ENCODE measurements at regions not wholly inside any gene's neighbourhood (a gene's known extent, or its start where the extent isn't known, plus 50 kb on each side); places are given as distances from the start of the nearest gene placed in this dataset.
"Not testable (repeated sequence)": the region's sequence is repeated elsewhere in the genome, so short reads cannot be mapped to it uniquely, and the experiment has no call there.

DNA sequence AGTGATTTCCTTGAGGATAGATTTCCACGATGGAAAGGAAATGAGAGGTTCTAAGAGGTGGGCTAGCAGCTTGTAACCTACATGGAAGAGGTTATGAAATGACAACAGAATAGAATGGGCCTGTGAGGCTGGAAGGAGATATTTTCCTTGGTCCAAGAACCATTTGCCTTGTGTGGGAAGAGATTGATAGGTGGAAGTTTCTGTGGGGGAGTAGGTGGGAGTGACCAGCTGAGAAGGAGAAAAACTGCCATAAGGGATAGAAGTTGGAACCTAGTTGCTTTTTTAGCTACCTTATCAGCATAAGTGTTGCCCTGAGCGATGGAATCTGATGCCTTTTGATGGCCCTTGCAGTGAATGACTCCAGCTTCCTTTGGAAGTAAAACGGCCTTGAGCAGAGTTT is 60.4 kb upstream of the NAA35 start:
- DNase-seq (ENCODE audit: low spot score); H3K4me3 ChIP-seq (ENCODE audit: low read depth, low read length, poor library complexity, severe bottlenecking); BruUV-seq (replicated peaks); H3K27me3 ChIP-seq (replicated peaks; ENCODE audit: insufficient read depth, low read depth, low read length, poor library complexity); POLR2A ChIA-PET (ENCODE audit: low non-redundant PET); CTCF ChIA-PET; intact Hi-C loops (cut with micrococcal nuclease; ENCODE audit: unreplicated experiment); H3K27ac ChIP-seq (ENCODE audit: low read depth, low read length, poor library complexity, severe bottlenecking); H3K36me3 ChIP-seq (ENCODE audit: insufficient read depth, low read length, poor library complexity, severe bottlenecking); H3K9me3 ChIP-seq (ENCODE audit: low read depth, low read length, poor library complexity, severe bottlenecking): not testable (repeated sequence)
- peaks cover 13% of the 10 kb centered on the region for H3K4me1 ChIP-seq (ENCODE audit: insufficient read depth, low read length, poor library complexity, severe bottlenecking)

DNA sequence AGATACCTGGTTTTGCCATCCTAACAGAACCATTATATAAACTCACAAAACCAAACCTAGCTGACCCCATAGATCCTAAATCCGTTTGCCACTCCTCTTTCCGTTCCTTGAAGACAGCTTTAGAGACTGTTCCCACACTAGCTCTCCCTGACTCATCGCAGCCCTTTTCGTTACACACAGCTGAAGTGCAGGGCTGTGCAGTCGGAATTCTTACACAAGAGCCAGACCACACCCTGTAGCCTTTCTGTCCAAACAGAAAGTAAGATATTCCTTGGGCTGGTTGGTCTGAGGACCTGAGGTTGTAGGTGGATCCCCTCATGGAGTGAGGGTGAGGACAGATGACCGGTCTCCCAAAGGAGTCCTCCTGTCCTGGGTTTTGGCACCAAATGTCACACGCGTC is 56.7 kb upstream of the NAA35 start:
- ChIA-PET CTCF (no interaction called here), POLR2A (ENCODE audit: low non-redundant PET) (no interaction called here)
- no peaks in the 10 kb centered on the region for H3K4me1 ChIP-seq (ENCODE audit: insufficient read depth, low read length, poor library complexity, severe bottlenecking)
- intact Hi-C loops (cut with micrococcal nuclease; ENCODE audit: unreplicated experiment): no loop called here
- TF ChIP-seq EZH2 (IDR thresholded peaks at IDR 0.05; ENCODE audit: borderline replicate concordance, low read depth, low read length, poor library complexity, severe bottlenecking): no peak
- TF ChIP-seq, protein P1, sequence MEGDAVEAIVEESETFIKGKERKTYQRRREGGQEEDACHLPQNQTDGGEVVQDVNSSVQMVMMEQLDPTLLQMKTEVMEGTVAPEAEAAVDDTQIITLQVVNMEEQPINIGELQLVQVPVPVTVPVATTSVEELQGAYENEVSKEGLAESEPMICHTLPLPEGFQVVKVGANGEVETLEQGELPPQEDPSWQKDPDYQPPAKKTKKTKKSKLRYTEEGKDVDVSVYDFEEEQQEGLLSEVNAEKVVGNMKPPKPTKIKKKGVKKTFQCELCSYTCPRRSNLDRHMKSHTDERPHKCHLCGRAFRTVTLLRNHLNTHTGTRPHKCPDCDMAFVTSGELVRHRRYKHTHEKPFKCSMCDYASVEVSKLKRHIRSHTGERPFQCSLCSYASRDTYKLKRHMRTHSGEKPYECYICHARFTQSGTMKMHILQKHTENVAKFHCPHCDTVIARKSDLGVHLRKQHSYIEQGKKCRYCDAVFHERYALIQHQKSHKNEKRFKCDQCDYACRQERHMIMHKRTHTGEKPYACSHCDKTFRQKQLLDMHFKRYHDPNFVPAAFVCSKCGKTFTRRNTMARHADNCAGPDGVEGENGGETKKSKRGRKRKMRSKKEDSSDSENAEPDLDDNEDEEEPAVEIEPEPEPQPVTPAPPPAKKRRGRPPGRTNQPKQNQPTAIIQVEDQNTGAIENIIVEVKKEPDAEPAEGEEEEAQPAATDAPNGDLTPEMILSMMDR (conservative IDR thresholded peaks at IDR 0.05; ENCODE audit: low read depth, low read length): no peak
- no TSS peak for BruUV-seq (replicated peaks)
- H3K27ac ChIP-seq (ENCODE audit: low read depth, low read length, poor library complexity, severe bottlenecking): no peak overlapping the region
- no peak overlapping the region for H3K4me3 ChIP-seq (ENCODE audit: low read depth, low read length, poor library complexity, severe bottlenecking)
- H3K36me3 ChIP-seq (ENCODE audit: insufficient read depth, low read length, poor library complexity, severe bottlenecking): no peaks in the 10 kb centered on the region
- DNase-seq (ENCODE audit: low spot score): no peak
- no peaks in the 10 kb centered on the region for H3K9me3 ChIP-seq (ENCODE audit: low read depth, low read length, poor library complexity, severe bottlenecking)
- H3K27me3 ChIP-seq (replicated peaks; ENCODE audit: insufficient read depth, low read depth, low read length, poor library complexity): no peaks in the 10 kb centered on the region

DNA sequence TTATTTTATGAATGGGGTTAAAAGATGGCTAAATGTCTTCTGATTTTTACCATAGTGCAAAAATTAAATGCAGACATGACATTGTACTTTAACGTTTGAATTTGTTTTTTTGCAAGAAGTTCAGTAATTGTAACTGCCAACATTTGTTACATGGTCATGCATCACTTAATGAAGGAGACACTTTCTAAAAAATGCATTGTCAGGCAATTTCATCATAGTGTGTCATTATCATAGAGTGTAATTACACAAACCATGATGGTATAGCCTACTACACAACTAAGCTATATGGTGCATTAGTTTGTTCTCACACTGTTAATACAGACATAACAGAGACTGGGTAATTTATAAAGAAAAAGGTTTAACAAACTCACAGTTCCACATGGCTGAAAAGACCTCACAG is 50.0 kb upstream of the NAA35 start:
- Histone ChIP-seq H3K27ac (ENCODE audit: low read depth, low read length, poor library complexity, severe bottlenecking) (no peak overlapping the region), H3K4me3 (ENCODE audit: low read depth, low read length, poor library complexity, severe bottlenecking) (no peak overlapping the region), H3K36me3 (ENCODE audit: insufficient read depth, low read length, poor library complexity, severe bottlenecking) (no peaks in the 10 kb centered on the region), H3K4me1 (ENCODE audit: insufficient read depth, low read length, poor library complexity, severe bottlenecking) (no peaks in the 10 kb centered on the region), H3K9me3 (ENCODE audit: low read depth, low read length, poor library complexity, severe bottlenecking) (no peaks in the 10 kb centered on the region), H3K27me3 (replicated peaks; ENCODE audit: insufficient read depth, low read depth, low read length, poor library complexity) (no peaks in the 10 kb centered on the region)
- no TSS peak for BruUV-seq (replicated peaks)
- TF ChIP-seq, protein P1 (conservative IDR thresholded peaks at IDR 0.05; ENCODE audit: low read depth, low read length): no peak
- no peak for TF ChIP-seq EZH2 (IDR thresholded peaks at IDR 0.05; ENCODE audit: borderline replicate concordance, low read depth, low read length, poor library complexity, severe bottlenecking)
- intact Hi-C loops (cut with micrococcal nuclease; ENCODE audit: unreplicated experiment): no loop called here
- ChIA-PET CTCF (no interaction called here), POLR2A (ENCODE audit: low non-redundant PET) (no interaction called here)
- DNase-seq (ENCODE audit: low spot score): no peak
